Hepatocyte (in vitro differentiated cells): ENCODE measurements at regions not wholly inside any gene's neighbourhood (a gene's known extent, or its start where the extent isn't known, plus 50 kb on each side); places are given as distances from the start of the nearest gene placed in this dataset.

ENCODE experiments used
- DNase-seq: peaks from one replicate; pipeline ENCODE4 v3.0.0-alpha.2; 2016; ENCODE audit warnings: low spot score
- H2AFZ ChIP-seq: fragments of 200-600 bp; sonication (generic); 2 replicates; pipeline ENCODE4 v1.6.0; 2016; ENCODE audit warnings: antibody characterized with exemption, mild to moderate bottlenecking
- H3K27ac ChIP-seq: fragments of 200-600 bp; sonication (generic); 2 replicates; pipeline ENCODE4 v1.5.1; 2016; ENCODE audit warnings: mild to moderate bottlenecking
- H3K27me3 ChIP-seq: fragments of 200-600 bp; sonication (generic); 2 replicates; pipeline ENCODE4 v1.6.1; 2016
- H3K36me3 ChIP-seq: fragments of 200-600 bp; sonication (generic); replicated peaks from 2 replicates; pipeline ENCODE4 v1.5.1; 2016; ENCODE audit warnings: low read depth; ENCODE audit not compliant: insufficient read depth
- H3K4me1 ChIP-seq: fragments of 200-600 bp; sonication (generic); 2 replicates; pipeline ENCODE4 v1.5.1; 2016; ENCODE audit warnings: mild to moderate bottlenecking, moderate library complexity; ENCODE audit not compliant: insufficient read depth
- H3K4me2 ChIP-seq: fragments of 200-600 bp; sonication (generic); 2 replicates; pipeline ENCODE4 v1.6.0; 2016
- H3K4me3 ChIP-seq: fragments of 200-600 bp; sonication (generic); 2 replicates; pipeline ENCODE4 v1.5.1; 2016; ENCODE audit warnings: mild to moderate bottlenecking
- H3K79me2 ChIP-seq: fragments of 200-600 bp; sonication (generic); 2 replicates; pipeline ENCODE4 v1.6.0; 2017; ENCODE audit warnings: mild to moderate bottlenecking
- H3K9me2 ChIP-seq: fragments of 200-600 bp; sonication (generic); replicated peaks from 2 replicates; pipeline ENCODE4 v1.6.0; 2017; ENCODE audit warnings: mild to moderate bottlenecking; ENCODE audit not compliant: insufficient read depth
- H3K9me3 ChIP-seq: fragments of 200-600 bp; sonication (generic); 2 replicates; pipeline ENCODE4 v1.5.1; 2016; ENCODE audit warnings: low read depth, mild to moderate bottlenecking
- H4K20me1 ChIP-seq: fragments of 200-600 bp; sonication (generic); 2 replicates; pipeline ENCODE4 v1.6.0; 2016; ENCODE audit warnings: mild to moderate bottlenecking; ENCODE audit not compliant: insufficient read depth, poor library complexity, severe bottlenecking
- EZH2 ChIP-seq: fragments of 200-600 bp; sonication (generic); IDR thresholded peaks from 2 replicates; pipeline ENCODE4 v1.6.1; 2016; ENCODE audit warnings: antibody characterized with exemption, mild to moderate bottlenecking, borderline replicate concordance
- EZH2phosphoT487 ChIP-seq: fragments of 200-600 bp; sonication (generic); IDR thresholded peaks from one replicate; pipeline ENCODE4 v1.6.1; 2018; ENCODE audit warnings: antibody characterized with exemption, mild to moderate bottlenecking, low read depth, moderate library complexity; ENCODE audit not compliant: unreplicated experiment, severe bottlenecking
- WGBS: methylation state at CpG from one replicate; pipeline ENCODE4 v1.1.6; 2016; ENCODE audit warnings: low lambda C conversion rate; ENCODE audit errors: missing lambda C conversion rate; 5-methylcytosine and 5-hydroxymethylcytosine counted together
- TF ChIP-seq, protein P1 (sequence below): fragments of 200-600 bp; sonication (generic); IDR thresholded peaks from 2 replicates; pipeline ENCODE4 v1.5.1; 2016; ENCODE audit warnings: antibody characterized with exemption, mild to moderate bottlenecking; ENCODE audit not compliant: poor library complexity

DNA sequence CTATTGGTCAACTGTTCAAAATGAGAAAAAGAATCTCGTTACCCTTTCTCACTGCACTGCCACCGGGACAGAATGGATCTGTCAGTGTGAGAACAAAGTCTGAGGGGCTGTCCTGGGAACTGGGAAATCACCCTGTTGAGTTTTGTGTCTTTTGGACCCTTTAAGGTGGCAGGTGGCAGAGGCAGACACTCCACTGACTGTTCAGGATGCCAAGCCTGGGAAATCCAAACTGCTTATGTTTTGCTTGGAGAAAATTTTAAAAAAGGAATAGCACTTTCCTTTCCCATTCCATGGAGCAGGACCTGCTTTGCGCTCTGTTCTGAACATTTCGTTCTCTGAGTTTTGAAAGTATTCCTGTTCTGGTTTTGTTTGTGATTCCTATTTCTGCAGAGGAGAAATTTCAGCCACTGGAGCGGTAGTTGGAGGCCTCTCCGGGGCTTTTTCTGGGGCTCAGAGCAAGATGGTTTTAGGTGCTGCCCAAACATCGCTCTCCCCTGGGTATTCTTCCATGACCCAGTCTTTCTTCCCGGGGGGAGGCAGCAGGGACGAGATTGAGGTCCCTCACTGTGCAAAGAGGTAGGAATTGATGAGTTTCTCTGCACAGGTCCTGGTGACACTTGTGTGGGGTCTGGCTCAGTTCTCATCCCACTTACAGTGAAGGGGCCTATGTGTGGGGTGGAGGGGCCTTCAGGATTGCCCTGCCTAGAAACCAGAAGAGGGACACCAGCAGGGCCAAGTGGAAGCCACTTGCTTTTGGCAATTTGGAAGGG, 138.5 kb upstream of the SYT13 start:
- no peaks in the 10 kb centered on the region for H3K9me3 ChIP-seq
- no peaks in the 10 kb centered on the region for H4K20me1 ChIP-seq
- H3K27ac ChIP-seq, result no peak overlapping the region
- no peaks in the 10 kb centered on the region for H3K36me3 ChIP-seq
- no peaks in the 10 kb centered on the region for H3K9me2 ChIP-seq
- no peak for TF ChIP-seq EZH2
- TF ChIP-seq EZH2phosphoT487, result no peak
- TF ChIP-seq, protein P1, sequence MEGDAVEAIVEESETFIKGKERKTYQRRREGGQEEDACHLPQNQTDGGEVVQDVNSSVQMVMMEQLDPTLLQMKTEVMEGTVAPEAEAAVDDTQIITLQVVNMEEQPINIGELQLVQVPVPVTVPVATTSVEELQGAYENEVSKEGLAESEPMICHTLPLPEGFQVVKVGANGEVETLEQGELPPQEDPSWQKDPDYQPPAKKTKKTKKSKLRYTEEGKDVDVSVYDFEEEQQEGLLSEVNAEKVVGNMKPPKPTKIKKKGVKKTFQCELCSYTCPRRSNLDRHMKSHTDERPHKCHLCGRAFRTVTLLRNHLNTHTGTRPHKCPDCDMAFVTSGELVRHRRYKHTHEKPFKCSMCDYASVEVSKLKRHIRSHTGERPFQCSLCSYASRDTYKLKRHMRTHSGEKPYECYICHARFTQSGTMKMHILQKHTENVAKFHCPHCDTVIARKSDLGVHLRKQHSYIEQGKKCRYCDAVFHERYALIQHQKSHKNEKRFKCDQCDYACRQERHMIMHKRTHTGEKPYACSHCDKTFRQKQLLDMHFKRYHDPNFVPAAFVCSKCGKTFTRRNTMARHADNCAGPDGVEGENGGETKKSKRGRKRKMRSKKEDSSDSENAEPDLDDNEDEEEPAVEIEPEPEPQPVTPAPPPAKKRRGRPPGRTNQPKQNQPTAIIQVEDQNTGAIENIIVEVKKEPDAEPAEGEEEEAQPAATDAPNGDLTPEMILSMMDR, result no peak
- 83% methylated on average over 9 of the region's 9 CpGs for WGBS
- DNase-seq, result no peak
- H3K4me1 ChIP-seq, result no peaks in the 10 kb centered on the region
- H3K4me3 ChIP-seq, result no peak overlapping the region
- peaks cover 7% of the 10 kb centered on the region for H3K27me3 ChIP-seq
- H3K79me2 ChIP-seq, result no peaks in the 10 kb centered on the region
- H3K4me2 ChIP-seq, result no peak overlapping the region
- no peak overlapping the region for H2AFZ ChIP-seq

DNA sequence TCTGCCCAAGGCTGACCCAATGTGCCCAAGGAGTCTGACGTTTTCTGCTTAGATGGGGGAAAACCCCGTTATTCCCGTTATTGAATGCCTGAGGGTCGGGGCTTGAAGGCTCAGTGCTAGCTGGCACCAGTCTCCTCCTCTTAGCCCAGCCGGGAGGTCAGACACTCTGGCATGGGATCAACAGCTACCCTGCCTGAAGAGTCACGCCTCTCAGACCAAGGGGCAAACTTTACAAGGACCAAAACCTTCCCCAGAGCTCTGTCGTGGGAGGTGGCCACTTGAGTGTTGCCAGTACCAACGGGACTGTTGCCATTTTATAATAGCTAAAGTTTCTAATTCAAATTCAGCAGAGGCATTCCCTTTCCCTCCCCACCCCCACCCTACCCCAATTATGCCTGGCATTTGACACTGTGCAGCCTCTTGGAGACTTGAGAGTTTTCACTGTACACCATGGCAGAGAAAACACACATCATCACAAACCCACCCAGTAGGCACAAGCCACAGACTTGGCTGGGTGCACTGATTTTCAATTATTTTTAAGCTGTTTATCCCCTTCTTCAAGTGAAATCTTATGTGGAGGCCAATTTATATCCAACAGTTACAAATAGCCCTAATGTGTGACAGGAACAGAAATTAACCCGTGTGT, 137.5 kb upstream of the SYT13 start:
- Histone ChIP-seq H3K36me3 (no peaks in the 10 kb centered on the region), H3K9me2 (no peaks in the 10 kb centered on the region), H3K79me2 (no peaks in the 10 kb centered on the region), H2AFZ (no peak overlapping the region), H3K4me3 (no peak overlapping the region), H3K27me3 (peaks cover 1% of the 10 kb centered on the region), H3K9me3 (peaks cover 5% of the 10 kb centered on the region), H3K27ac (no peak overlapping the region), H3K4me2 (no peak overlapping the region), H3K4me1 (no peaks in the 10 kb centered on the region), H4K20me1 (no peaks in the 10 kb centered on the region)
- TF ChIP-seq EZH2 (no peak), EZH2phosphoT487 (no peak)
- TF ChIP-seq, protein P1, result no peak
- 73% methylated on average over 9 of the region's 9 CpGs for WGBS
- DNase-seq, result no peak

DNA sequence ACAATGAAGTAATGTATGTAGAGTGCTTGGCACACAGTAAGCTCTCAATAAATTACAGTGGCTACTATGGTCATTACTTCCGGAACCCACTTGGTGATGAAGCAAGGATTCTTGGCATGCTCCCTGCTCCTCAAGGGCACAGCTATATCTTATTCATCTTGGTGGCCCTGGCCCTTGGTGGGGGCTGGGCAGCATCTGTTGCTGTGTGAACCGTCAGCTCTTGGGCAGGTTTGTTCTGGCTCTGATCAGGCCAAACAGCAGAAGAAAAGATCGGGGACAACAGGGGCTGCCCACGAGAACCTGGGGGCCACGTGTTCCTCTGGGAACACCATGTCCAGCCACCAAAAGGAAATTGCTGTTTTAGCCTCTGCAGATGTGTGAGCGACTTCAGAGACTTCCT, 136.9 kb upstream of the SYT13 start:
- Histone ChIP-seq H3K36me3 (no peaks in the 10 kb centered on the region), H3K4me2 (no peak overlapping the region), H3K27ac (no peak overlapping the region), H3K79me2 (no peaks in the 10 kb centered on the region), H3K4me1 (no peaks in the 10 kb centered on the region), H3K4me3 (no peak overlapping the region), H3K27me3 (no peaks in the 10 kb centered on the region), H4K20me1 (no peaks in the 10 kb centered on the region), H3K9me3 (peaks cover 5% of the 10 kb centered on the region), H2AFZ (no peak overlapping the region), H3K9me2 (no peaks in the 10 kb centered on the region)
- TF ChIP-seq, protein P1, result no peak
- TF ChIP-seq EZH2 (no peak), EZH2phosphoT487 (no peak)
- no peak for DNase-seq
- WGBS, result 82% methylated on average over 6 of the region's 6 CpGs
